ENCODE measurements at regions not wholly inside any gene's neighbourhood (a gene's known extent, or its start where the extent isn't known, plus 50 kb on each side); places are given as distances from the start of the nearest gene placed in this dataset.

DNA sequence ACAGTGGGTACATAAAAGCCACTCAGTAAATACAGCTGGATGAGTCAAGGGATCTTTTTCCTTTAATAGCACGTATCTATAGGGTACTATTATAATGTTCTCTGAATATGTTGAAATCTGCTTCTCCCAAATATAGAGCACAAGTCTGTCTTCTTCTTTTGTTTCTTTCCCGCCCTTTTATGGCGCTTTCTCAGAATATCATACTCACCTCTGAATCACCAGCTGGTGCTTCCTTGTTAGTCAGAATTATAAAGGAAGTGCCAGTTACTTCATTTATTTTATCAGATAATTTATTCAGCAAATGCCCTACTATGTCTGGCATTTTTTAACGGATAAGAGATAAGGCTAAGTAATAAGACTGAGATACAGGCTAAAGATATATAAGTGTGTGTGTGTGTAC lies 772.9 kb downstream of the SORCS3 start:
- Histone ChIP-seq H3K23ac (ENCODE audit: low read depth, low read length) (no peak overlapping the region), H3K9me3 (ENCODE audit: control insufficient read depth, insufficient read depth, low read length) (peaks cover 4% of the 10 kb centered on the region; the same call in 1 of the 2 replicates), H3K4me3 (ENCODE audit: insufficient read depth, low read depth, low read length) (no peak overlapping the region), H3K27ac (ENCODE audit: insufficient read depth, low read length) (no peak overlapping the region), H3K4ac (ENCODE audit: low read depth, low read length) (no peak overlapping the region), H3K36me3 (ENCODE audit: control insufficient read depth, insufficient read depth, low read length) (no peaks in the 10 kb centered on the region), H2AFZ (replicated peaks; ENCODE audit: low read length, poor library complexity) (no peak overlapping the region), H2AK9ac (replicated peaks; ENCODE audit: low read depth, low read length, poor library complexity) (no peak overlapping the region), H3K56ac (ENCODE audit: extremely low read depth, insufficient read depth, low read length) (no peak overlapping the region), H3K4me2 (ENCODE audit: low read depth, low read length) (no peak overlapping the region), H3K9ac (ENCODE audit: low read depth, low read length) (no peak overlapping the region), H4K20me1 (ENCODE audit: insufficient read depth, low read length) (no peaks in the 10 kb centered on the region), H3K79me1 (ENCODE audit: low read depth in 1 of 2, low read length in 2 of 2) (no peaks in the 10 kb centered on the region), H2BK15ac (ENCODE audit: low read depth, low read length) (no peak overlapping the region), H3K14ac (replicated peaks; ENCODE audit: low read depth, low read length) (no peak overlapping the region), H2AK5ac (ENCODE audit: low read depth, low read length) (no peak overlapping the region), H2BK20ac (ENCODE audit: low read depth, low read length) (no peak overlapping the region), H4K8ac (ENCODE audit: low read depth in 2 of 2, low read length in 2 of 2) (no peak overlapping the region), H2BK120ac (ENCODE audit: low read depth, low read length) (no peak overlapping the region), H4K91ac (ENCODE audit: insufficient read depth, low read depth, low read length) (no peak overlapping the region), H2BK5ac (ENCODE audit: low read depth, low read length, poor library complexity, severe bottlenecking) (no peak overlapping the region), H4K5ac (ENCODE audit: low read depth, low read length) (no peak overlapping the region), H3K27me3 (ENCODE audit: control insufficient read depth, insufficient read depth, low read length) (no peaks in the 10 kb centered on the region), H3K4me1 (ENCODE audit: control insufficient read depth, insufficient read depth, low read length) (no peaks in the 10 kb centered on the region), H3K9me1 (ENCODE audit: insufficient read depth, low read length) (no peaks in the 10 kb centered on the region), H3K18ac (ENCODE audit: low read depth, low read length) (no peak overlapping the region)
- ChIA-PET POLR2A (ENCODE audit: unreplicated experiment) (no interaction called here), CTCF (interaction anchor here (0.6 kb wide), 1 partner anchor 379 kb away, joined by 5 read pairs; no protein-coding TSS in a partner anchor)
- intact Hi-C loops (cut with micrococcal nuclease) (no loop called here), dilution Hi-C loops (cut with HindIII; ENCODE audit: low sequenced_read_pairs, unreplicated experiment) (no loop called here), in situ Hi-C loops (cut with MboI; ENCODE audit: low sequenced_read_pairs) (no loop called here)
- TF ChIP-seq NFE2L2 (IDR thresholded peaks at IDR 0.05; ENCODE audit: low read depth, low read length) = no peak
- no TSS peak for BruUV-seq (replicated peaks)
- ATAC-seq (ENCODE audit: low read depth) = no peak
- no peak for DNase-seq
- no CpG with 5 or more reads among the region's 4 CpGs for WGBS, 2 experiments (ENCODE audit: extremely low coverage in 2 of 2, insufficient read length in 1 of 2)
